Esophagus muscularis mucosa (tissue), 4 donors: ENCODE measurements at regions not wholly inside any gene's neighbourhood (a gene's known extent, or its start where the extent isn't known, plus 50 kb on each side); places are given as distances from the start of the nearest gene placed in this dataset.

Experiments
- EP300 ChIP-seq: sonication (generic); formaldehyde crosslinking; IDR thresholded peaks from one replicate; pipeline ENCODE4 v1.6.1; 2017; ENCODE audit warnings: antibody characterized with exemption
- POLR2A ChIP-seq: fragments of 450-650 bp; IDR thresholded peaks from one replicate; pipeline ENCODE4 v1.6.1; 2017; ENCODE audit warnings: antibody characterized with exemption, moderate library complexity, mild to moderate bottlenecking, low read depth
- POLR2AphosphoS5 ChIP-seq, 2 donors: sonication (generic); formaldehyde crosslinking; IDR thresholded peaks; one replicate each; pipeline ENCODE4 v1.6.1; 2017; ENCODE audit warnings: antibody characterized with exemption in 2 of 2
- TF ChIP-seq, protein P1 (sequence below), 3 experiments: fragments of 200-600 bp in 2 of 3; fragments of 450-650 bp in 1 of 3; sonication (generic) in 2 of 3; IDR thresholded peaks; one replicate each; pipeline ENCODE4 v1.5.1; 2017 to 2019; ENCODE audit warnings: antibody characterized with exemption in 3 of 3, mild to moderate bottlenecking in 2 of 3, moderate library complexity in 1 of 3

DNA sequence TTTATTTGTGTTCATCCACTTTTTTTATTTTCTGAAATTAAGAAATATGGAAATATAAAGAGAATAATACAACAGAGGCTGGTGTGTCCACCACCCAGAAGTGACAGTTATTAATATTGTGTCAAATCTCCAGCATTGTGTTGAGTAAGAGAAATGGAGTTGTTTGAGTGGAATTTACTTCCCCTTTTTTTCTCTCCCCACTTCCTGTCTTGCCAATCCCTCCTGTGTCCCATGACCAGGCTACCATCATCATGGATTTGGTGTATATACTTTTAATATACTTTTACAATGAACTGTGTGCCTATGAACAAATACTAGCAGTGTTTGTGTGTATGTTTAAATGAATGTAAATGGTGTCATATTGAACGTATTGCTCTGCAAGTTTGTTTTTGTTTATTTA, 276.9 kb upstream of the SKOR2 start:
- TF ChIP-seq, protein P1, sequence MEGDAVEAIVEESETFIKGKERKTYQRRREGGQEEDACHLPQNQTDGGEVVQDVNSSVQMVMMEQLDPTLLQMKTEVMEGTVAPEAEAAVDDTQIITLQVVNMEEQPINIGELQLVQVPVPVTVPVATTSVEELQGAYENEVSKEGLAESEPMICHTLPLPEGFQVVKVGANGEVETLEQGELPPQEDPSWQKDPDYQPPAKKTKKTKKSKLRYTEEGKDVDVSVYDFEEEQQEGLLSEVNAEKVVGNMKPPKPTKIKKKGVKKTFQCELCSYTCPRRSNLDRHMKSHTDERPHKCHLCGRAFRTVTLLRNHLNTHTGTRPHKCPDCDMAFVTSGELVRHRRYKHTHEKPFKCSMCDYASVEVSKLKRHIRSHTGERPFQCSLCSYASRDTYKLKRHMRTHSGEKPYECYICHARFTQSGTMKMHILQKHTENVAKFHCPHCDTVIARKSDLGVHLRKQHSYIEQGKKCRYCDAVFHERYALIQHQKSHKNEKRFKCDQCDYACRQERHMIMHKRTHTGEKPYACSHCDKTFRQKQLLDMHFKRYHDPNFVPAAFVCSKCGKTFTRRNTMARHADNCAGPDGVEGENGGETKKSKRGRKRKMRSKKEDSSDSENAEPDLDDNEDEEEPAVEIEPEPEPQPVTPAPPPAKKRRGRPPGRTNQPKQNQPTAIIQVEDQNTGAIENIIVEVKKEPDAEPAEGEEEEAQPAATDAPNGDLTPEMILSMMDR (IDR thresholded peaks at IDR 0.05): no peak
- TF ChIP-seq POLR2AphosphoS5 (IDR thresholded peaks at IDR 0.05): no peak
- TF ChIP-seq POLR2A: no peak
- no peak for TF ChIP-seq EP300
